H1 (cell line): ENCODE measurements at regions not wholly inside any gene's neighbourhood (a gene's known extent, or its start where the extent isn't known, plus 50 kb on each side); places are given as distances from the start of the nearest gene placed in this dataset.

Experiments used
- BCL11A ChIP-seq, 2 experiments: IDR thresholded peaks; one replicate each; pipeline ENCODE4 v1.6.1; 2011; ENCODE audit warnings: low read depth in 2 of 2, low read length in 2 of 2, mild to moderate bottlenecking in 2 of 2
- CEBPB ChIP-seq: IDR thresholded peaks from 2 replicates; pipeline ENCODE4 v1.6.1; 2012; ENCODE audit warnings: low read depth, low read length
- EZH2 ChIP-seq: fragments of 200-600 bp; sonication (generic); IDR thresholded peaks from 2 replicates; pipeline ENCODE4 v1.7.1; 2012; ENCODE audit warnings: low read depth, mild to moderate bottlenecking, moderate library complexity, low read length, inconsistent platforms; ENCODE audit not compliant: severe bottlenecking
- POLR2A ChIP-seq, 2 experiments: IDR thresholded peaks; 1 replicate in 1 of 2; 2 replicates in 1 of 2; pipeline ENCODE4 v1.6.1; 2011; ENCODE audit warnings: low read depth in 2 of 2, low read length in 2 of 2, mild to moderate bottlenecking in 2 of 2; ENCODE audit errors: control extremely low read depth in 1 of 2
- RAD21 ChIP-seq, 2 experiments: IDR thresholded peaks in 1 of 2; conservative IDR thresholded peaks in 1 of 2; 2 replicates each; pipeline ENCODE4 v1.6.1; 2011; ENCODE audit warnings: low read depth in 2 of 2, low read length in 2 of 2, improper control_type of control experiment in 1 of 2, inconsistent platforms in 1 of 2, mild to moderate bottlenecking in 1 of 2, moderate library complexity in 1 of 2
- SUZ12 ChIP-seq: fragments of 200-600 bp; sonication (generic); IDR thresholded peaks from 2 replicates; pipeline ENCODE4 v1.6.1; 2012; ENCODE audit warnings: mild to moderate bottlenecking, inconsistent platforms, low read length, moderate library complexity, mixed read lengths
- TF ChIP-seq, protein P1 (sequence below), 3 experiments: IDR thresholded peaks; 1 replicate in 2 of 3; 2 replicates in 1 of 3; pipeline versions ENCODE4 v1.5.1 to v1.6.1; 2011; ENCODE audit warnings: low read length in 3 of 3, mild to moderate bottlenecking in 3 of 3, inconsistent platforms in 2 of 3, low read depth in 1 of 3, moderate library complexity in 1 of 3; ENCODE audit not compliant: insufficient read depth in 1 of 3; ENCODE audit errors: control extremely low read depth in 1 of 3

- TF ChIP-seq EZH2, result no peak
- TF ChIP-seq, protein P1, sequence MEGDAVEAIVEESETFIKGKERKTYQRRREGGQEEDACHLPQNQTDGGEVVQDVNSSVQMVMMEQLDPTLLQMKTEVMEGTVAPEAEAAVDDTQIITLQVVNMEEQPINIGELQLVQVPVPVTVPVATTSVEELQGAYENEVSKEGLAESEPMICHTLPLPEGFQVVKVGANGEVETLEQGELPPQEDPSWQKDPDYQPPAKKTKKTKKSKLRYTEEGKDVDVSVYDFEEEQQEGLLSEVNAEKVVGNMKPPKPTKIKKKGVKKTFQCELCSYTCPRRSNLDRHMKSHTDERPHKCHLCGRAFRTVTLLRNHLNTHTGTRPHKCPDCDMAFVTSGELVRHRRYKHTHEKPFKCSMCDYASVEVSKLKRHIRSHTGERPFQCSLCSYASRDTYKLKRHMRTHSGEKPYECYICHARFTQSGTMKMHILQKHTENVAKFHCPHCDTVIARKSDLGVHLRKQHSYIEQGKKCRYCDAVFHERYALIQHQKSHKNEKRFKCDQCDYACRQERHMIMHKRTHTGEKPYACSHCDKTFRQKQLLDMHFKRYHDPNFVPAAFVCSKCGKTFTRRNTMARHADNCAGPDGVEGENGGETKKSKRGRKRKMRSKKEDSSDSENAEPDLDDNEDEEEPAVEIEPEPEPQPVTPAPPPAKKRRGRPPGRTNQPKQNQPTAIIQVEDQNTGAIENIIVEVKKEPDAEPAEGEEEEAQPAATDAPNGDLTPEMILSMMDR (IDR thresholded peaks at IDR 0.05; ENCODE audit: control extremely low read depth in 1 of 3, insufficient read depth in 1 of 3, low read depth in 1 of 3, low read length in 3 of 3), result no peak
- no peak for TF ChIP-seq CEBPB
- no peak for TF ChIP-seq POLR2A (IDR thresholded peaks at IDR 0.05; ENCODE audit: control extremely low read depth in 1 of 2, low read depth in 2 of 2, low read length in 2 of 2)
- TF ChIP-seq SUZ12, result no peak
- TF ChIP-seq RAD21 (IDR thresholded peaks at IDR 0.05 in 1 of 2, conservative IDR thresholded peaks at IDR 0.05 in 1 of 2; ENCODE audit: low read depth in 2 of 2, low read length in 2 of 2), result no peak
- no peak for TF ChIP-seq BCL11A (IDR thresholded peaks at IDR 0.05; ENCODE audit: low read depth in 2 of 2, low read length in 2 of 2)
Measured at GRCh38 chr5:145437627-145438026, 397.5 kb downstream of the PRELID2 start.
